ENCODE measurements at regions not wholly inside any gene's neighbourhood (a gene's known extent, or its start where the extent isn't known, plus 50 kb on each side); places are given as distances from the start of the nearest gene placed in this dataset.

DNA sequence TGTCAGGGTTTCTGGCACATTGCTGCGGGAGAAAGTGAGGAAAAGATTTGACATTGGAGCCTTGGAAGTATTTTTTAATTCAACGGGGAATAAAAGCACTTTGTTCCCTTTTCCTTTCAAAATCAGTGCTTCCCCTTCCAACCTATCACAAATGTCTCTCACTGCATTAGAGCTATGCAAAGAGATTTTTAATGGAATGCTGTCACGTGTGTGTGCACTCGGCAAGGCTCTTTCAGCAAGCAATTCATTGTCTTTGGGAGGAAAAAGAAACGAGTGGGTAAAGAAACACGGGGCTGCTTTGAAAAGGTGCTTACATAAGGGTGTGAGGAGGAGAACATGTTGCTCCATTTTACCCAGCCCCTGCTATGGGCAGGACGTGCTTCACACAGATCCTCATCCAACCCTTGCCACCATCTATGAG is 490.4 kb upstream of the PROK2 start:
- TF ChIP-seq, protein P1, sequence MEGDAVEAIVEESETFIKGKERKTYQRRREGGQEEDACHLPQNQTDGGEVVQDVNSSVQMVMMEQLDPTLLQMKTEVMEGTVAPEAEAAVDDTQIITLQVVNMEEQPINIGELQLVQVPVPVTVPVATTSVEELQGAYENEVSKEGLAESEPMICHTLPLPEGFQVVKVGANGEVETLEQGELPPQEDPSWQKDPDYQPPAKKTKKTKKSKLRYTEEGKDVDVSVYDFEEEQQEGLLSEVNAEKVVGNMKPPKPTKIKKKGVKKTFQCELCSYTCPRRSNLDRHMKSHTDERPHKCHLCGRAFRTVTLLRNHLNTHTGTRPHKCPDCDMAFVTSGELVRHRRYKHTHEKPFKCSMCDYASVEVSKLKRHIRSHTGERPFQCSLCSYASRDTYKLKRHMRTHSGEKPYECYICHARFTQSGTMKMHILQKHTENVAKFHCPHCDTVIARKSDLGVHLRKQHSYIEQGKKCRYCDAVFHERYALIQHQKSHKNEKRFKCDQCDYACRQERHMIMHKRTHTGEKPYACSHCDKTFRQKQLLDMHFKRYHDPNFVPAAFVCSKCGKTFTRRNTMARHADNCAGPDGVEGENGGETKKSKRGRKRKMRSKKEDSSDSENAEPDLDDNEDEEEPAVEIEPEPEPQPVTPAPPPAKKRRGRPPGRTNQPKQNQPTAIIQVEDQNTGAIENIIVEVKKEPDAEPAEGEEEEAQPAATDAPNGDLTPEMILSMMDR (IDR thresholded peaks at IDR 0.05): no peak
- TF ChIP-seq ZFX (IDR thresholded peaks at IDR 0.05; ENCODE audit: borderline replicate concordance): no peak
- no peak overlapping the region for H3K27ac ChIP-seq

DNA sequence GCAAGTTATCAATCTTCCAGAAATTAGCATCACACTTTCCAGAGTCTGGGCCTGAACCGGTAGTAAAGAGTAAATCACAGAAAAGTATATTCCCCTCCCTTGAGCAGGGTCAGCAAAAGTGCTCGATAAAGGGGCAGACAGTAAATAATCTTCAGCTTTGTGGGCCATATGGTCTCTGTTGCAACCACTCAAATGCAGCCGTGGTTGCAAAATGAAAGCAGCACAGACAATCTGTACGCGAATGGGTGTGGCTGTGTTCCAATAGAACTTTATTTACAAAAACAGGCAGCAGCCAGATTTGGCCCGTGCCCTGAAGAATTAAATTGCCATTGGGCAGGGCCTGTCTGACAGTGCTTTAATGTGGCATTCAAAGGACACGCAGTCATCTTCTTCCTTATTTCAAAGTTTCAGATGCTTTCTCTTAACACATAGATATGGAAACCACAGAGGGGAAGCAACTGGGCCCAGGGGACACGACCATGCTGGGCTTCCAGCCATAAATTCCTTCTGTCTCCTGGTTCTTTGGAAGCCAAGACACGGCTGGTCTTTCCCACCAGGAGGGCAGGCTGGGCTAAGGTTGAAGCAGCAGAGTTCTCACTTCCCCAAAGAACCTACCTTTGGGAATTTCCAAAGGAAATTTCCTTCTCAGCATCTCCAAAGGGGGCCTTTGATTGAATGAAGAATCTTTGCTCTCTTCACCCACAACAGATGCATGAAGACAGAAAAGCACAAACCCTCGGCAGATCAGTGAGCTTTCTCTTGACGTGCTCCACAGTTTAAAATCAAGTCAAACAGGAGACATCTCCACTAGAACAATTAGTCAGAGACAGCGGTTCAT is 489.8 kb upstream of the PROK2 start:
- no peak overlapping the region for H3K27ac ChIP-seq

DNA sequence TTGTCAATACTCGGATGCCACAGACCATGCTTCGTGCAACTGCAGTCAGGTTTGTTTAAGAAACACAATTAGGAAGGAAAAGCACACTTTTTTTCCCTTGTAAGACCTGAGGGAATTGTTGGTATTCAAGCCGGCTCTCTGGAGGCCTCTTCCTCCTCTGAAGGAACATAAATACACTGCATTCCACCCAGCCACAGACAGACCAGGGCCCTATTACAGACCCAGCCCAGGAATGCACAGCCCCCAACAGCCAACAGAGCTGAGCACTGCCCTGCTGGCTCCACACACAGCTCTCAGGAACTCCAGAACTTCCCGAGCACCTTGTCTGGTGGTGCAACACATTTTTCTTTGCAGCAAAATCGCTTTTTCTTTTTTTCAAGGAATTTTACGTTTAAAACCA is 488.7 kb upstream of the PROK2 start:
- H3K27ac ChIP-seq: no peak overlapping the region
- no peak for TF ChIP-seq ZFX (IDR thresholded peaks at IDR 0.05; ENCODE audit: borderline replicate concordance)
- TF ChIP-seq, protein P1 (IDR thresholded peaks at IDR 0.05): no peak

More for the DNA sequence above, 489.8 kb upstream of the PROK2 start:
- TF ChIP-seq ZFX (IDR thresholded peaks at IDR 0.05; ENCODE audit: borderline replicate concordance): no peak
- TF ChIP-seq, protein P1 (IDR thresholded peaks at IDR 0.05): no peak

DNA sequence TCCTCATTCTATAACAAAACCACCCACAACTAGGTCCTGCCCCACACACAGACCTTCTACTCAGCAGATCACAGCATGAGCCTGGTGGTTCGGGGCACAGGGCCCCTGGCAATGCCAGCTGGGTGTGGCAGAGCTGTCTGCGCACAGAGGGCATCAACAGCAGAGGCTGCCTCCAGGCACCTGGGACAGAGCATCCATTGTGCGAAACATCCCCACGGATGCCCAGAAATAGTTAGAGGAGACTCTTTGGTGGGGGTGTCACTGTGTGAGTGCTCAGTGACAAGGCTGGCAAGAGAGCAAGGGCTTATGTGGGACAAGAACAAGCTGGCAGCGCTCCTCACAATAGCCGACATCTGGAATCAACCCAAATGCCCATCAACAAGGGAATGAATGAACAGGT is 487.4 kb upstream of the PROK2 start:
- no peak for TF ChIP-seq ZFX (IDR thresholded peaks at IDR 0.05; ENCODE audit: borderline replicate concordance)
- TF ChIP-seq, protein P1 (IDR thresholded peaks at IDR 0.05): no peak
- H3K27ac ChIP-seq: no peak overlapping the region

DNA sequence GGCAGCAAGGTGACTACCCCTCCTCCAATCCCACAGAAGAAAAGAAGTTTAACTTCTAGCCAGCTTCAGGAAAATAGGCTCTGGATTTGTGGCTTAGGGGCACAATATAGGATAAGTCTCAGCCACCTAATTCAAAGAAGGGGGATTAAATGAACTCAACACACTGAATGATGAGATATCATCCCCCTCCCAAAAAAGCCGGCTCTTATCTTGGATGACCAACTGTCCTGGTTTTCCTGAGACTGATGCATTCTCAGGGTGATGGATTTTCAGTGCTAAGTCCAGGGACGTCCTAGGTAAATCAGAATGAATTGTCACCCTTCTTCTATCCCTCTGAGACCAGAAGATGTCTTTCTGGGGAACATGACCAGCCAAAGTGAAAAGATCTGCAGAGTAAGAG is 487.0 kb upstream of the PROK2 start:
- TF ChIP-seq ZFX (IDR thresholded peaks at IDR 0.05; ENCODE audit: borderline replicate concordance): no peak
- TF ChIP-seq, protein P1 (IDR thresholded peaks at IDR 0.05): no peak
- H3K27ac ChIP-seq: no peak overlapping the region

DNA sequence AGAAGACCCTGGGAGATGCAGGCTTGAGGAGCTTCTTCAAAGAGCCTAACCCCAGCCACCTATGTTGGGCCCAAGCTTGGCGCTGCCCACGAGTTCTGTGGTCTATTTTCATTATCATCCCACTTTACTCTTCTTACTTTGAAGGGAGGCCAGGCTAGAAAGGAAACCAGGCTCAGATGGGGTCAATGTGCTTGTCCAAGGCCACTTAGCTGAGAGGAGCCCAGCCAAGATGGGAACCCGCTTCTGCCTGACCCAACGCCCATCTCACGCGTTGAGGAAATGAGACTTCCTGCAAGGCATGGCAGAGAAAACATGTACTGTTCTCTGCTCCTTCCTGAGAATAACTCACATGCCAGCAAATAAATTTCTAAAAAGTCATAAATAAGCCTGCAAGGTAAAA is 486.3 kb upstream of the PROK2 start:
- TF ChIP-seq, protein P1 (IDR thresholded peaks at IDR 0.05): no peak
- TF ChIP-seq ZFX (IDR thresholded peaks at IDR 0.05; ENCODE audit: borderline replicate concordance): no peak
- no peak overlapping the region for H3K27ac ChIP-seq

DNA sequence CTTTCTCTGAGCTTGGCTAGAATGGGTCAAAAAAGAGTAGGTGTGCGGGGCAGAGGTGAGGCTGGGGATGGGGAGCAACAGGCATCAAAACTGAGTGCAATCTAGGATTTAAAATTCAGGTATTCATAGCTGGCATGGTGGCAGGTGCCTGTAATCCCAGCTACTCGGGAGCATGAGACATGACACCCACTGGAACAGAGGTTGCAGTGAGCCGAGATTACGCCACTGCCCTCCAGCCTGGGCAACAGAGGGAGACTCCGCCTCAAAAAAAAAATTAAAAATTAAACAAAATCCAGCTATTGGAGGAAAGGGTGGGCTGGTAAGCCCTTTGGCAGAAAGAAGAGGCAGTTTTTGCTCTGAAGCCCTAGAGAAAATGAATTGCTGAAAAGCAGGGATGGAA is 485.8 kb upstream of the PROK2 start:
- no peak overlapping the region for H3K27ac ChIP-seq
- TF ChIP-seq, protein P1 (IDR thresholded peaks at IDR 0.05): no peak
- TF ChIP-seq ZFX (IDR thresholded peaks at IDR 0.05; ENCODE audit: borderline replicate concordance): no peak
